ENCODE measurements at regions not wholly inside any gene's neighbourhood (a gene's known extent, or its start where the extent isn't known, plus 50 kb on each side); places are given as distances from the start of the nearest gene placed in this dataset.

- H3K36me3 ChIP-seq (ENCODE audit: control insufficient read depth in 1 of 2, insufficient read depth in 2 of 2, low read length in 2 of 2), result no peaks in the 10 kb centered on the region
- H3K9me3 ChIP-seq (ENCODE audit: control insufficient read depth in 1 of 2, insufficient read depth in 1 of 2, low read depth in 1 of 2, low read length in 2 of 2), result peaks cover 3 to 13% of the 10 kb centered on the region in 2 experiments; a peak in 2 of 4 replicates
- ATAC-seq, result no peak
- no peaks in the 10 kb centered on the region for H3K9me2 ChIP-seq (ENCODE audit: insufficient read depth)
- DNase-seq (ENCODE audit: low read depth, low spot score), result no peak
- no peaks in the 10 kb centered on the region for H3K27me3 ChIP-seq (ENCODE audit: insufficient read depth, low read length)
- no peak overlapping the region for H2AFZ ChIP-seq (ENCODE audit: low read depth, low read length, poor library complexity, severe bottlenecking)
- H3K4me1 ChIP-seq (ENCODE audit: control insufficient read depth in 1 of 2, insufficient read depth in 2 of 2, low read length in 2 of 2), result no peaks in the 10 kb centered on the region
- H3K79me2 ChIP-seq (ENCODE audit: insufficient read depth, low read length), result no peaks in the 10 kb centered on the region
- H3K4me2 ChIP-seq (ENCODE audit: low read length), result no peak overlapping the region
- no peak overlapping the region for H3K27ac ChIP-seq (ENCODE audit: low read depth, low read length)
- no TSS peak for BruUV-seq (replicated peaks)
- H3K9ac ChIP-seq (ENCODE audit: low read length), result no peak overlapping the region
- RAD21 ChIA-PET (ENCODE audit: low non-redundant PET in 1 of 2, low total read pairs in 2 of 2, uncharacterized antibody in 2 of 2, unreplicated experiment in 2 of 2), result no interaction called here
- POLR2A ChIA-PET, result no interaction called here
- CTCF ChIA-PET, result no interaction called here
- intact Hi-C loops (cut with micrococcal nuclease), result no loop called here
- TF ChIP-seq EZH2phosphoT487 (IDR thresholded peaks at IDR 0.05; ENCODE audit: borderline replicate concordance) (no peak), CBX3 (IDR thresholded peaks at IDR 0.05; ENCODE audit: low read depth) (no peak), EGR1 (IDR thresholded peaks at IDR 0.05; ENCODE audit: low read depth) (no peak), TCF7L2 (IDR thresholded peaks at IDR 0.05; ENCODE audit: borderline replicate concordance, extremely low read depth, insufficient read depth, insufficient read length) (no peak), SP1 (IDR thresholded peaks at IDR 0.05; ENCODE audit: low read depth) (no peak), YY1 (IDR thresholded peaks at IDR 0.05; ENCODE audit: extremely low read depth, insufficient replicate concordance, low read depth, low read length) (no peak), ZBTB33 (IDR thresholded peaks at IDR 0.05; ENCODE audit: extremely low read depth, insufficient replicate concordance, low read length) (no peak), FOSL1 (IDR thresholded peaks at IDR 0.05; ENCODE audit: low read depth) (no peak), POLR2A (IDR thresholded peaks at IDR 0.05; ENCODE audit: borderline replicate concordance, extremely low read depth, insufficient read depth, insufficient read length) (no peak), JUND (IDR thresholded peaks at IDR 0.05) (no peak), CTCF (IDR thresholded peaks at IDR 0.05 in 2 of 3, conservative IDR thresholded peaks at IDR 0.05 in 1 of 3; ENCODE audit: borderline replicate concordance in 1 of 3, insufficient read depth in 1 of 3, low read depth in 2 of 3, low read length in 2 of 3) (no peak), SIN3A (IDR thresholded peaks at IDR 0.05; ENCODE audit: low read depth) (no peak)
- TF ChIP-seq, protein P1, sequence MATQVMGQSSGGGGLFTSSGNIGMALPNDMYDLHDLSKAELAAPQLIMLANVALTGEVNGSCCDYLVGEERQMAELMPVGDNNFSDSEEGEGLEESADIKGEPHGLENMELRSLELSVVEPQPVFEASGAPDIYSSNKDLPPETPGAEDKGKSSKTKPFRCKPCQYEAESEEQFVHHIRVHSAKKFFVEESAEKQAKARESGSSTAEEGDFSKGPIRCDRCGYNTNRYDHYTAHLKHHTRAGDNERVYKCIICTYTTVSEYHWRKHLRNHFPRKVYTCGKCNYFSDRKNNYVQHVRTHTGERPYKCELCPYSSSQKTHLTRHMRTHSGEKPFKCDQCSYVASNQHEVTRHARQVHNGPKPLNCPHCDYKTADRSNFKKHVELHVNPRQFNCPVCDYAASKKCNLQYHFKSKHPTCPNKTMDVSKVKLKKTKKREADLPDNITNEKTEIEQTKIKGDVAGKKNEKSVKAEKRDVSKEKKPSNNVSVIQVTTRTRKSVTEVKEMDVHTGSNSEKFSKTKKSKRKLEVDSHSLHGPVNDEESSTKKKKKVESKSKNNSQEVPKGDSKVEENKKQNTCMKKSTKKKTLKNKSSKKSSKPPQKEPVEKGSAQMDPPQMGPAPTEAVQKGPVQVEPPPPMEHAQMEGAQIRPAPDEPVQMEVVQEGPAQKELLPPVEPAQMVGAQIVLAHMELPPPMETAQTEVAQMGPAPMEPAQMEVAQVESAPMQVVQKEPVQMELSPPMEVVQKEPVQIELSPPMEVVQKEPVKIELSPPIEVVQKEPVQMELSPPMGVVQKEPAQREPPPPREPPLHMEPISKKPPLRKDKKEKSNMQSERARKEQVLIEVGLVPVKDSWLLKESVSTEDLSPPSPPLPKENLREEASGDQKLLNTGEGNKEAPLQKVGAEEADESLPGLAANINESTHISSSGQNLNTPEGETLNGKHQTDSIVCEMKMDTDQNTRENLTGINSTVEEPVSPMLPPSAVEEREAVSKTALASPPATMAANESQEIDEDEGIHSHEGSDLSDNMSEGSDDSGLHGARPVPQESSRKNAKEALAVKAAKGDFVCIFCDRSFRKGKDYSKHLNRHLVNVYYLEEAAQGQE (IDR thresholded peaks at IDR 0.05; ENCODE audit: low read depth), result no peak
- H4K20me1 ChIP-seq (ENCODE audit: insufficient read depth), result no peaks in the 10 kb centered on the region
- H3K4me3 ChIP-seq (replicated peaks in 1 of 2; ENCODE audit: low read depth in 1 of 2, low read length in 2 of 2), result no peak overlapping the region
Observed at GRCh38 chr18:52280702-52281101, 59.3 kb upstream of the DCC start.

Measured in HCT116 (cell line).